ENCODE measurements at regions not wholly inside any gene's neighbourhood (a gene's known extent, or its start where the extent isn't known, plus 50 kb on each side); places are given as distances from the start of the nearest gene placed in this dataset.

DNA sequence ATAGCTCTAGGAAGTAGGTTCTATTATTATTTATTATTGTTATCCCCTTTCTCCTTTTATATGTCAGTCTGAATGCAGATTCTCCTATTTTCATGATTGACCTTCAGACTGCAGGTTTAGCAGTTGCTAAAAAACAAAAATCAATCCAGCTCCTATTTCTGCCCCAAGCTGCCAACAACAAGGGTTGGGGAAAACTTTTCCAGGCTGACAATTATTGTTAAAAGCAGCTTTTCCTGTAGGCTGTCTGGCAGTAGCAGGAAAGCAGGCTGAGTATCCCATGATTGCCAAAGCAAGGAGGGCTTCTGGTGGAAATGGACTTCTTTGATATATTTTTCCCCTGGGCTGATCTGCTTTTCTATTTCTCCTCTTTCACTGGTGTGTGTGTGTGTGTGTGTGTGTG is 78.0 kb upstream of the CTLA4 start:
- no peaks in the 10 kb centered on the region for H3K9me3 ChIP-seq (ENCODE audit: insufficient read depth, low read length)
- no peak overlapping the region for H3K9ac ChIP-seq (ENCODE audit: low read length)
- H3K27ac ChIP-seq (ENCODE audit: low read length), result no peak overlapping the region
- H3K4me1 ChIP-seq (ENCODE audit: low read length), result peaks cover 31% of the 10 kb centered on the region
- peaks cover 43% of the 10 kb centered on the region for H3K27me3 ChIP-seq (ENCODE audit: low read depth, low read length)
- no peak for TF ChIP-seq EZH2phosphoT487 (IDR thresholded peaks at IDR 0.05; ENCODE audit: low read depth)
- TF ChIP-seq, protein P1, sequence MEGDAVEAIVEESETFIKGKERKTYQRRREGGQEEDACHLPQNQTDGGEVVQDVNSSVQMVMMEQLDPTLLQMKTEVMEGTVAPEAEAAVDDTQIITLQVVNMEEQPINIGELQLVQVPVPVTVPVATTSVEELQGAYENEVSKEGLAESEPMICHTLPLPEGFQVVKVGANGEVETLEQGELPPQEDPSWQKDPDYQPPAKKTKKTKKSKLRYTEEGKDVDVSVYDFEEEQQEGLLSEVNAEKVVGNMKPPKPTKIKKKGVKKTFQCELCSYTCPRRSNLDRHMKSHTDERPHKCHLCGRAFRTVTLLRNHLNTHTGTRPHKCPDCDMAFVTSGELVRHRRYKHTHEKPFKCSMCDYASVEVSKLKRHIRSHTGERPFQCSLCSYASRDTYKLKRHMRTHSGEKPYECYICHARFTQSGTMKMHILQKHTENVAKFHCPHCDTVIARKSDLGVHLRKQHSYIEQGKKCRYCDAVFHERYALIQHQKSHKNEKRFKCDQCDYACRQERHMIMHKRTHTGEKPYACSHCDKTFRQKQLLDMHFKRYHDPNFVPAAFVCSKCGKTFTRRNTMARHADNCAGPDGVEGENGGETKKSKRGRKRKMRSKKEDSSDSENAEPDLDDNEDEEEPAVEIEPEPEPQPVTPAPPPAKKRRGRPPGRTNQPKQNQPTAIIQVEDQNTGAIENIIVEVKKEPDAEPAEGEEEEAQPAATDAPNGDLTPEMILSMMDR (IDR thresholded peaks at IDR 0.05; ENCODE audit: low read depth, low read length), result no peak
- H3K79me2 ChIP-seq (ENCODE audit: low read length), result no peaks in the 10 kb centered on the region
- H3K4me2 ChIP-seq (ENCODE audit: low read length), result no peak overlapping the region
- no peaks in the 10 kb centered on the region for H3K36me3 ChIP-seq (replicated peaks; ENCODE audit: low read depth, low read length)
- no peaks in the 10 kb centered on the region for H4K20me1 ChIP-seq (ENCODE audit: insufficient read depth, low read length)
- H2AFZ ChIP-seq (ENCODE audit: low read depth, low read length), result no peak overlapping the region
- no peak overlapping the region for H3K4me3 ChIP-seq (ENCODE audit: low read length)

DNA sequence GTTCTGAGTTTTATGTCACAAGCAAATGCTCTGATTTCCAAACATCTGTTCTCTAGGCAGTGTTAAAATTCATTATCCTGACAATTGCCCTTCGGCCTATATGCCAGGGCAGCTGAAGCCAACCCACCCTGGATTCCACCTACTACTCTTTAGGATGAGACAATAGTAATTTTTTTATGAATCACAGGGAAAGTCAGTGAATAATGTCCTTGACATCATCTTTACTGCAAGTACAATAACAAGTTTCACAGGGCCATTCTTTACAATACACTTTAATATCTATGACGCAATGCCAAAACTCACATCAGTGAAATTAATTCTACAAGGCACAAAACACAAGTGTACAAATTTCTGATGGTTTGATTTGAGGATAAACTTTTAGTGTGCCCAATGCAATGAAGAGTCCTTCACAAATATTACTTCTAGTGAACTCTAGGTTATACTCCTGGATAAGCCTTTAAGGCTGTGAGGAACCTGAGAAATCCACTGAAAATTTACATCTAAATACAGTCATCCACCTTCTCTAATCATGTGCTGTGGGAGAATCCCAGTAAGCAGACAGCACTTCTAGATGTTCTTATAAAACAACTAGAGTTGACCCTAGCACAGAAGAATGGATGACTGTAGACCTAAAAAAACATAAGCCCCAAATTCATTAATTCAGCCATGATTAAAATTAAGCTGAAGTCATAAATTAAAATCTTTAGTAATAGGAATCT is 77.3 kb upstream of the CTLA4 start:
- Histone ChIP-seq H3K4me1 (ENCODE audit: low read length) (peaks cover 32% of the 10 kb centered on the region), H2AFZ (ENCODE audit: low read depth, low read length) (no peak overlapping the region)

GRCh38 chr2:203796248-203797010 is 71.1 kb upstream of the CTLA4 start:
- no peaks in the 10 kb centered on the region for H3K79me2 ChIP-seq (ENCODE audit: low read length)
- H3K36me3 ChIP-seq (replicated peaks; ENCODE audit: low read depth, low read length), result peaks cover 7% of the 10 kb centered on the region
- H2AFZ ChIP-seq (ENCODE audit: low read depth, low read length), result no peak overlapping the region
- H4K20me1 ChIP-seq (ENCODE audit: insufficient read depth, low read length), result no peaks in the 10 kb centered on the region
- TF ChIP-seq, protein P1 (IDR thresholded peaks at IDR 0.05; ENCODE audit: low read depth, low read length), result no peak
- no peak for TF ChIP-seq EZH2phosphoT487 (IDR thresholded peaks at IDR 0.05; ENCODE audit: low read depth)
- no peak overlapping the region for H3K4me3 ChIP-seq (ENCODE audit: low read length)
- peak overlapping the region; percentile 29 for H3K4me2 ChIP-seq (ENCODE audit: low read length)
- H3K9ac ChIP-seq (ENCODE audit: low read length), result no peak overlapping the region
- peaks cover 41% of the 10 kb centered on the region for H3K4me1 ChIP-seq (ENCODE audit: low read length)
- H3K27me3 ChIP-seq (ENCODE audit: low read depth, low read length), result peaks cover 36% of the 10 kb centered on the region
- peaks cover 8% of the 10 kb centered on the region for H3K9me3 ChIP-seq (ENCODE audit: insufficient read depth, low read length)
- no peak overlapping the region for H3K27ac ChIP-seq (ENCODE audit: low read length)

More for the DNA sequence above, 77.3 kb upstream of the CTLA4 start:
- no peak overlapping the region for H3K27ac ChIP-seq (ENCODE audit: low read length)
- no peak overlapping the region for H3K4me2 ChIP-seq (ENCODE audit: low read length)
- TF ChIP-seq EZH2phosphoT487 (IDR thresholded peaks at IDR 0.05; ENCODE audit: low read depth), result no peak
- TF ChIP-seq, protein P1 (IDR thresholded peaks at IDR 0.05; ENCODE audit: low read depth, low read length), result no peak
- H3K9me3 ChIP-seq (ENCODE audit: insufficient read depth, low read length), result no peaks in the 10 kb centered on the region
- H3K4me3 ChIP-seq (ENCODE audit: low read length), result no peak overlapping the region
- no peak overlapping the region for H3K9ac ChIP-seq (ENCODE audit: low read length)
- no peaks in the 10 kb centered on the region for H4K20me1 ChIP-seq (ENCODE audit: insufficient read depth, low read length)
- H3K36me3 ChIP-seq (replicated peaks; ENCODE audit: low read depth, low read length), result no peaks in the 10 kb centered on the region
- peaks cover 45% of the 10 kb centered on the region for H3K27me3 ChIP-seq (ENCODE audit: low read depth, low read length)
- H3K79me2 ChIP-seq (ENCODE audit: low read length), result no peaks in the 10 kb centered on the region

- Histone ChIP-seq H3K36me3 (replicated peaks; ENCODE audit: low read depth, low read length) (peaks cover 12% of the 10 kb centered on the region), H2AFZ (ENCODE audit: low read depth, low read length) (no peak overlapping the region), H3K27me3 (ENCODE audit: low read depth, low read length) (peaks cover 34% of the 10 kb centered on the region), H3K4me2 (ENCODE audit: low read length) (no peak overlapping the region), H3K9me3 (ENCODE audit: insufficient read depth, low read length) (peaks cover 10% of the 10 kb centered on the region), H3K4me3 (ENCODE audit: low read length) (no peak overlapping the region), H4K20me1 (ENCODE audit: insufficient read depth, low read length) (no peaks in the 10 kb centered on the region), H3K79me2 (ENCODE audit: low read length) (no peaks in the 10 kb centered on the region), H3K9ac (ENCODE audit: low read length) (no peak overlapping the region), H3K27ac (ENCODE audit: low read length) (no peak overlapping the region), H3K4me1 (ENCODE audit: low read length) (peaks cover 41% of the 10 kb centered on the region)
- TF ChIP-seq EZH2phosphoT487 (IDR thresholded peaks at IDR 0.05; ENCODE audit: low read depth), result no peak
- TF ChIP-seq, protein P1 (IDR thresholded peaks at IDR 0.05; ENCODE audit: low read depth, low read length), result no peak
Observed at GRCh38 chr2:203797276-203797675, 70.3 kb upstream of the CTLA4 start.
